ENCODE measurements at regions not wholly inside any gene's neighbourhood (a gene's known extent, or its start where the extent isn't known, plus 50 kb on each side); places are given as distances from the start of the nearest gene placed in this dataset.

DNA sequence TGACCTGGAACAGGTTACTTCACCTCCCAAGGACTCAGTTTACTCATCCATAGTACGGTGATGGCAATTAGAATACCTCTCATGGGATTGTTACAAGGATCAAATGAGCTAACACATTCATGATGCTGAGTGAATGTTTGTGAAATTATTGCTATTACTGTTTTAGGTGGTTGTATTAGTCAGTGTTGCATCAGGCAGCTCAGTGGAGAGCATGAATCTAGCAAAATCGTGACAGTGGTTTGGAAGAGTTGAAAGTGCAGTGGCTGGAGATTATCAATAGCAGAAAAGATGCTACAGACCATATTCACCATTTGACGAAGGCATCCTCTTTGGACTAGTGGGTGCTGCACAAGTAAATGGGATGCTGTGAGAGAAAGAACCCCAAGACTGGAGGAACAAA lies 50.4 kb upstream of the CTNNBL1 start:
- H3K27me3 ChIP-seq (ENCODE audit: control insufficient read depth, insufficient read depth) = no peaks in the 10 kb centered on the region
- ATAC-seq (no peak), DNase-seq (no peak)
- H3K27ac ChIP-seq (ENCODE audit: low read length) = no peak overlapping the region
- H3K9me3 ChIP-seq (ENCODE audit: control insufficient read depth, low read length) = no peaks in the 10 kb centered on the region
- no peaks in the 10 kb centered on the region for H3K4me1 ChIP-seq (ENCODE audit: control insufficient read depth, insufficient read depth, low read length)
- no peak overlapping the region for H3K4me3 ChIP-seq (ENCODE audit: low read length)
- WGBS = 62% methylated on average over 3 of the region's 3 CpGs
- intact Hi-C loops (cut with DNase I) = no loop called here

DNA sequence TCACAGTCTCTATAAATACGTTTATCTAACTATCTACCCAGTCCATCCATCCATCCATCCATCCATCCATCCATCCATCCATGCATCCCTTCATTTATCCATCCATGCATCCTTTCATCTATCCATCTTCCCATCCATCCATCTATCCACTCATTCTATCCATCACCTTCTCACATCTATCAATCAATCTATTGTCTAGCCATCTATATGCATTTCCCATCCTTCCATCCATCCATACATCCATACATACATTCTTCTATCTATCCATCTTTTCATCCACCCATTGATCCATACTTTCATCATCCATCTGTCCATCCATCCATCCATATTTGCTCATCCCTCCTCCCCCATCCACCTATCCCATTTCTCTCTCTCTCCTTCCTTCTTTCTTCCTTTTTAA lies 51.6 kb upstream of the CTNNBL1 start:
- Histone ChIP-seq H3K9me3 (ENCODE audit: control insufficient read depth, low read length) (no peaks in the 10 kb centered on the region), H3K4me3 (ENCODE audit: low read length) (no peak overlapping the region), H3K27ac (ENCODE audit: low read length) (no peak overlapping the region), H3K4me1 (ENCODE audit: control insufficient read depth, insufficient read depth, low read length) (no peaks in the 10 kb centered on the region), H3K27me3 (ENCODE audit: control insufficient read depth, insufficient read depth) (no peaks in the 10 kb centered on the region)
- intact Hi-C loops (cut with DNase I) = no loop called here
- DNase-seq (no peak), ATAC-seq (no peak)
- WGBS = 71% methylated on average over 1 of the region's 1 CpG

DNA sequence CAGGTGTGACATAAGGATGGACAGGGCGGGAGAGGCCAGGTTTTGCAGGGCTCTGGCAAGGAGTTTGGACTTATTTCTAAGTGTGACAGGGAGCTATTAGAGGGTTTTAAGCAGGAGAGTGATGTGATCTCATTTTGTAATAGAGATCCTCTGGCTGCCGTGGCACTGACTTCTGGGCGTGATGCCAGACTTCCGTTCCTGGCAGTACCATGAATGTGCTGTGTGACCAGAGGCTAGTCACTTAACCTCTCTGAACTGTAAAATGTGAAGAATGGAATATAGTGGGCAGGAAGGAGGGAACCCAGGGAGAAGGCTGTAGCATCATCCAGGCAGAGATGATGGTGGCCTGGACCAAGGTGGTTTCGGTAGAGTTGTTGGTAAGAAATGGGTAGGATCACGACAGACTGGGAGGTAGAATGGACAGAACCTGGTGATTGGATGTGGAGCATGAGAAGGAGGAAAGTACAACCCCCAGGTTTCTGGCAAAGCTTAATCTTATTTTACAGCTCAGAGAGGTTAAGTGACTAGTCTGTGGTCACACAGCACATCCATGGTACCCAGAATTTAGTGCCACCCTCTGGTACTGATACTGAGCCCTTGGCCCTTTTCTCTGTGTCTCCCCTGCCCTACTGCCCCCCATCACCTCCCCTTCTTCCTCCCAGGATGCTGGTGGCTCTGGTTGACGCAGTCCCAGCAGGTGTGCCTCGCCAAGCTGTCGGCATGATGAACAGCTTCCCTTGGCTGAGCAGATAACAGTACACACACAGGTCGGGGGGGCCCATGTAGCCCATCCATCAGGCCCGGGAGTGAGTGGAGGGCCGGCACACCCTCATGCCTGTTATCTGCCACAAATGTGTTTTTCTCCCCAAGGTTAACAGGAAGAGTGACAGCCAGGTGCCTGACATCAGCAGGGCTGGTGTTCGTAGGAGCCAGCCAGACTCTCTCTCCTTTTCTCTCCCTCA lies 52.9 kb upstream of the CTNNBL1 start:
- no peaks in the 10 kb centered on the region for H3K4me1 ChIP-seq (ENCODE audit: control insufficient read depth, insufficient read depth, low read length)
- no peak overlapping the region for H3K27ac ChIP-seq (ENCODE audit: low read length)
- 34% methylated on average over 13 of the region's 13 CpGs for WGBS
- H3K9me3 ChIP-seq (ENCODE audit: control insufficient read depth, low read length) = no peaks in the 10 kb centered on the region
- H3K4me3 ChIP-seq (ENCODE audit: low read length) = no peak overlapping the region
- DNase-seq = peak in 1 of 3 donors; percentile 18
- ATAC-seq = peak in 1 of 2 donors; percentile 49
- intact Hi-C loops (cut with DNase I) = no loop called here
- no peaks in the 10 kb centered on the region for H3K27me3 ChIP-seq (ENCODE audit: control insufficient read depth, insufficient read depth)

DNA sequence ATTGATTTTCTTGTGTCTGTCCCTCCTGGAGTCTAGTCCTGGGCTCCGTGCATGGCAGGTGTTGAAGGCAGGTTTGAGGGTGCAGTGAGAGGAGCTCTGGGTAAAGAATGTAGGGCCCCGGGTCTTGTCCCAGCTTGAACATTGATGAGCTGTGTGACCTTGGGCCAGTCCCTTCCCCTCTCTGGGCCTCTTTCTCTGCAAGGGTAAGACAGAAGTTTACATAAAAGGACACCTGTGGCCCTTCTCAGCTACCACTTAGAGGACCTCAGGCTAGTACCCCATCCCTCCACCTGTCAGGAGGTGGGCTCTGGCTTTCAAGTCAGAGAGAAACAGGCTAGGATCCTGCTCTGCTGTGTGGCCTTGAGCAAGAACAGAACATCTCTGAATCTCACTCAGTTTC lies 55.3 kb upstream of the CTNNBL1 start:
- no peak overlapping the region for H3K27ac ChIP-seq (ENCODE audit: low read length)
- WGBS = 86% methylated on average over 2 of the region's 2 CpGs
- no peaks in the 10 kb centered on the region for H3K4me1 ChIP-seq (ENCODE audit: control insufficient read depth, insufficient read depth, low read length)
- H3K27me3 ChIP-seq (ENCODE audit: control insufficient read depth, insufficient read depth) = no peaks in the 10 kb centered on the region
- no peak overlapping the region for H3K4me3 ChIP-seq (ENCODE audit: low read length)
- intact Hi-C loops (cut with DNase I) = no loop called here
- ATAC-seq (no peak), DNase-seq (no peak)
- peaks cover 3% of the 10 kb centered on the region for H3K9me3 ChIP-seq (ENCODE audit: control insufficient read depth, low read length)

DNA sequence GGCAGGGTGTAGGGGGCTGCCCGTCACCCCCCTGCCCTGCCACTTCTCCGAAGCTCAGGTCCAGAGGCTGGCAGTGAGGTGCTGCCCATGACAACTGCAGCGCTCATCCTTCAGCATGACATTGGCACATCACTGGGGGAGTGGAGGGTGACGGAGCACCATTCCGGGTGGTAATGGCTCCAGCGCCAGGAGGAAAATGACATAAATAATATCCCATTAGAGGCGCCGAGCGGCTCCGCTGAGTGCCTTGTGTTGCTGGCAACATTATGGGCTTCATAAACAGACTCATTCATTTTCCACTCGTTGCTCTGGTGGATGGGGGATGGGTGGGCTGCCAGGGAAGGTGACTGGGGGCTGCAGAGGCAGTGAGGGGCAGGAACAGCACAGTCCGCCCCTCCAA lies 56.9 kb upstream of the CTNNBL1 start:
- Histone ChIP-seq H3K9me3 (ENCODE audit: control insufficient read depth, low read length) (peaks cover 3% of the 10 kb centered on the region), H3K27me3 (ENCODE audit: control insufficient read depth, insufficient read depth) (no peaks in the 10 kb centered on the region), H3K4me3 (ENCODE audit: low read length) (no peak overlapping the region), H3K4me1 (ENCODE audit: control insufficient read depth, insufficient read depth, low read length) (no peaks in the 10 kb centered on the region), H3K27ac (ENCODE audit: low read length) (no peak overlapping the region)
- WGBS = 83% methylated on average over 12 of the region's 12 CpGs
- DNase-seq (no peak), ATAC-seq (no peak)
- intact Hi-C loops (cut with DNase I) = no loop called here

DNA sequence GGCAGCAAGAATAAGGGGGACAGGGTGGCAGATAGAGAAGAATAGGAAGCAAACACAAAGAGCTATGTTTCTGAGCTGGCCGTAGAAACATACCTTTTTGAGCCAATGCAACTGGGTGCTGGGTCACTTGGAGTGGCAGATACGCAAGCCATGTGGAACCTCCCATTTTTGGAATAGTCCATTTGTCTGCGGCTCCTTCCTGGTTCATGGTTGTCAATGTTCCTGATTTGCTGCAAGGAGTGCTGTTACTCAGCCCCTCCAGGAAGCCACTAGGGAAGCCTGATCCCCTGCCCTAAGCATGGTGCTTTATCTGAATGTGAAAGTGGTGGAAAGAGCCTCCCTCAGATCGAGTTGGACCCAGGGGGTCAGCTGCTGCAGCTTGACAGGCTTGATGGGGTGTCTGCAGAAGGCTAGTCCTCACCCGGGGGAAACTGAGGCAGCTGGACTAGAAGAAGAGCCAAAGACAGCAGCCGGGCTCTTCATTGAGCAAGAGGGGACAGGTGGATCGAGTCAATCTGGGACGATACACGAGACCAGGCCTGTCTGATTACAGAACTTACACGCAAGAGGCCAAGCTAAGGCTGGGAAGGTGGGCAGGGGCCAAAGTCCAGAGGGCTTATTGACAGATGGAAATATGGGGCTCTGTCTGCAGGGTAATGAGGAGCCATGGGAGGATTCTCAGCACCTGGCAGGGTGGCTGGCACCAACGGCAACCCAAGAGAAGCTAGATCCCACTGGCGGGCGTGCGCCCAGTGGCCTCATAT lies 57.4 kb upstream of the CTNNBL1 start:
- ATAC-seq = no peak
- no peak overlapping the region for H3K27ac ChIP-seq (ENCODE audit: low read length)
- DNase-seq = no peak
- intact Hi-C loops (cut with DNase I) = no loop called here
- no peaks in the 10 kb centered on the region for H3K4me1 ChIP-seq (ENCODE audit: control insufficient read depth, insufficient read depth, low read length)
- H3K4me3 ChIP-seq (ENCODE audit: low read length) = no peak overlapping the region
- WGBS = 77% methylated on average over 14 of the region's 14 CpGs
- no peaks in the 10 kb centered on the region for H3K27me3 ChIP-seq (ENCODE audit: control insufficient read depth, insufficient read depth)
- peaks cover 3% of the 10 kb centered on the region for H3K9me3 ChIP-seq (ENCODE audit: control insufficient read depth, low read length)

DNA sequence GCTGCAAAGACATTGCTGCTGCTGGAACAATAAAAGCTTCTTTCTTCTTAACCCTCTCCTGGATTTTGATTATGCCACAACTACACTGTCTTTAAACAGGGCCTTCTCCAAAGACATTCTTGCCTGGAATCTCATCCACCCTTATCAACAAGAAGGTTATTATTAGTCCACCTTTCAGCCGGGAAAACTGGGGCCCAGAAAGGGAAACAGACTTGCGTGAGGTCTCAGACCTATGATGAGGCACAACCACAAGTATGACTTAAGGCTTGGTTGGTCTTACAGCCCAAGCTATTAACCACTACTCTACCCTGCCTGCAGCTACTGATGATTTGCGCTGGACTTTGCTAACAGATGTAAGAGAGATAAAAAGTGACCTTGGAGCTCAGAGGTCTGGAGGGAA lies 62.8 kb upstream of the CTNNBL1 start:
- intact Hi-C loops (cut with DNase I) = no loop called here
- Histone ChIP-seq H3K27me3 (ENCODE audit: control insufficient read depth, insufficient read depth) (no peaks in the 10 kb centered on the region), H3K4me1 (ENCODE audit: control insufficient read depth, insufficient read depth, low read length) (no peaks in the 10 kb centered on the region), H3K9me3 (ENCODE audit: control insufficient read depth, low read length) (peaks cover 3% of the 10 kb centered on the region), H3K27ac (ENCODE audit: low read length) (no peak overlapping the region), H3K4me3 (ENCODE audit: low read length) (no peak overlapping the region)
- no peak for ATAC-seq
- 38% methylated on average over 3 of the region's 3 CpGs for WGBS
- DNase-seq = no peak

DNA sequence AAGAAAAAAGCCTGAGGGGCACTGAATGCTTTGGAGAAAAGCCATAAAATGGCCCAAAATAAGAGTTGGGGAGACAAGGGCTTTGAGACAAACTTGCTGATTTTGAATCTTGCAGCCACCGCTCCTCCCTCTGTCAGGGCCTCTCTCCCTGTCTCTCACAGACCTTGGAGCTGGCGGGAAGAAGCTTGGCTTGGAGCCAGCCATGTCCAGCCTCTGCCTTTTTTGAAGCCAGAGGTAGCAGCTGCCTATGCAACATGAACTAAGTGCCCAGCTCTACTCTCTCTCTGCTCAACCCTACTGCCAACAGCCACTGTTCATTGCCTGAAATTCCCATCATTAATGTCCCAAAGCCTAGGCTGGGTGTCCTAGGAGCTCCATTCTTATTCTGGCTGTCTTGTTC lies 63.7 kb upstream of the CTNNBL1 start:
- H3K27me3 ChIP-seq (ENCODE audit: control insufficient read depth, insufficient read depth) = no peaks in the 10 kb centered on the region
- ATAC-seq = no peak

DNA sequence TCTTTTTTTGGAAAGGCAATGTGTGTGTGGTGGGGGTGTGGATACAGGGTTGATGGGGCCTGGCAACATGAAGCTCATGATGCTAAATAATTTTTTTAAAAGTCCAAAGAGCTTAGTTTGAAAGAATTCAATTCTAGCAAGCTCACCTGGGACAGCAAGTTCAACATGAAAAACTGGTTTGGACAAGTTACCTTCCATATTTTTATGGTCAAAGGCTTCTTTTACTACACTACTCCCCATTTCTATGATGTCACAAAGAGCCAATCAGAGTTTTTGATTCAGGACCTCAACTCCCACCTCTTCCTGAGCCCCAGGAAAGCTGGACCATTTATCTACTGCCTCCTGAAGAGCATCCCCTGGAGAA lies 66.1 kb upstream of the CTNNBL1 start:
- Histone ChIP-seq H3K27me3 (ENCODE audit: control insufficient read depth, insufficient read depth) (no peaks in the 10 kb centered on the region), H3K4me1 (ENCODE audit: control insufficient read depth, insufficient read depth, low read length) (no peaks in the 10 kb centered on the region)
- intact Hi-C loops (cut with DNase I) = no loop called here

More for the DNA sequence above, 63.7 kb upstream of the CTNNBL1 start:
- WGBS = 27% methylated on average over 2 of the region's 2 CpGs
- no peak overlapping the region for H3K4me3 ChIP-seq (ENCODE audit: low read length)
- peak in 1 of 3 donors; percentile 51 for DNase-seq
- H3K9me3 ChIP-seq (ENCODE audit: control insufficient read depth, low read length) = peaks cover 3% of the 10 kb centered on the region
- no peaks in the 10 kb centered on the region for H3K4me1 ChIP-seq (ENCODE audit: control insufficient read depth, insufficient read depth, low read length)
- intact Hi-C loops (cut with DNase I) = no loop called here
- H3K27ac ChIP-seq (ENCODE audit: low read length) = no peak overlapping the region

DNA sequence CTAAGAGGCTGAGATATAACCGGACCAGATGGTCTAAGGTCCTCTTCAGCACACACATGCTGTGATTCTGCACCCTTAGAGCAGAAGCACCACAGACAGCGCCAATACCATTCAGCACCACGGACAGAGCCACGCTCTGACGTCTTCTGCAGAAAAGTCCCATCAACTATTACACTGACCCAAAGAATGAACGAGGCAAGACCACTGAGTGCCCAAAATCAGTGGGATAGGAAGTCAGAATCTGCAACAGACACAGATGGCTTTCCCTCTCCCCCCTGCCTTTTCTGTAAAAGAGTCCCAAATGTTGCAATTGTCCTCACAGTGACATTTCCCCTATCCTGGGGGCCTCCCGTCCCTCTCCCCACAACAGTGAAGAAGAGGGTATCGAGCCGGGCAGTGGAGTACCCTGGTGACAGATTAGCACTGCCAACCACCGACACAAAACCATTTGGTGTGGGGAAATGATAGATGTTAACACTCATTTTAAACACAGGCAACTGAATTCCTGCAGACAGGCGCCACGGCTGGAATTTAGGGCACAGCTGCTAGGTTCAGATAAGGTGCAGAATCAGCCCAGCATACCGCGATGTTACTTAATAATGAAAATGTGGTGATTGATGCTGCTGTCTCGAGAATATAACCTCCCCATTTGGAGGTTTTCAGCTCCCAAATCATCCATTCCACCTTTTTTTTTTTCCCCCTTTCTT lies 66.6 kb upstream of the CTNNBL1 start:
- Histone ChIP-seq H3K4me3 (ENCODE audit: low read length) (no peak overlapping the region), H3K27ac (ENCODE audit: low read length) (no peak overlapping the region), H3K9me3 (ENCODE audit: control insufficient read depth, low read length) (no peaks in the 10 kb centered on the region), H3K4me1 (ENCODE audit: control insufficient read depth, insufficient read depth, low read length) (no peaks in the 10 kb centered on the region), H3K27me3 (ENCODE audit: control insufficient read depth, insufficient read depth) (no peaks in the 10 kb centered on the region)
- WGBS = 14% methylated on average over 15 of the region's 15 CpGs
- peak; percentile 62 to 67 for ATAC-seq
- intact Hi-C loops (cut with DNase I) = no loop called here
- DNase-seq = peak; percentile 57 to 83 (median 81)

More for the DNA sequence above, 66.1 kb upstream of the CTNNBL1 start:
- no peak for ATAC-seq
- Histone ChIP-seq H3K4me3 (ENCODE audit: low read length) (no peak overlapping the region), H3K27ac (ENCODE audit: low read length) (no peak overlapping the region), H3K9me3 (ENCODE audit: control insufficient read depth, low read length) (no peaks in the 10 kb centered on the region)
- no peak for DNase-seq

DNA sequence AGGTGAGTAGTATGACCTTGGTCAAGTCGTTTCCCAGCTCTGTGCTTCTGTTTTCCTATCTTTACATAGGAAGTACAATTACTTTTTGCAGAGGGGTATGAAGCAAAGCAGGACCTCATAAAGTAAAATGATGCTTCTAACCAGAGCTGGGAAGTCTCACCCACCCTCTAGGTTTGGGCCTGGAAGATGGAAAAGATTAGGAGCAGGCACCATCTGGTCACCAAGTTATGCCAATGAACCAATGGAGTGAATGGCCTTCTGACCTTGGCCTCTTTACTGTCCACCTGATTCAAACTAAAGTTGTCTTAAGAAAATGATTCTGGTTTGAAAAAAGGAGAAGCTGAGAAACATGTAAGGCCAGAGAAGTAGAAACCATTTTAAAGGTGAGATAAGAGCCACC lies 68.9 kb upstream of the CTNNBL1 start:
- Histone ChIP-seq H3K27ac (ENCODE audit: low read length) (no peak overlapping the region), H3K27me3 (ENCODE audit: control insufficient read depth, insufficient read depth) (no peaks in the 10 kb centered on the region), H3K4me3 (ENCODE audit: low read length) (no peak overlapping the region), H3K9me3 (ENCODE audit: control insufficient read depth, low read length) (no peaks in the 10 kb centered on the region), H3K4me1 (ENCODE audit: control insufficient read depth, insufficient read depth, low read length) (no peaks in the 10 kb centered on the region)
- ATAC-seq (no peak), DNase-seq (no peak)
- 17% methylated on average over 1 of the region's 1 CpG for WGBS
- intact Hi-C loops (cut with DNase I) = no loop called here

Measured in right cardiac atrium (tissue), 5 donors.